HG03354 (cell line): ENCODE measurements at regions not wholly inside any gene's neighbourhood (a gene's known extent, or its start where the extent isn't known, plus 50 kb on each side); places are given as distances from the start of the nearest gene placed in this dataset.

Experiments
- ATAC-seq: cut with Tn5 transposase; IDR thresholded peaks from one replicate; pipeline ENCODE4 v1.9.1; 2021; ENCODE audit warnings: mild to moderate bottlenecking; ENCODE audit not compliant: unreplicated experiment, poor library complexity, severe bottlenecking

GRCh38 chr3:193865896-193866480 is 270.0 kb upstream of the HES1 start:
- no peak for ATAC-seq

GRCh38 chr3:193868590-193868989 is 267.4 kb upstream of the HES1 start:
- ATAC-seq = peak; percentile 26

GRCh38 chr3:193869221-193870201 is 266.4 kb upstream of the HES1 start:
- peak; percentile 26 for ATAC-seq

GRCh38 chr3:193870376-193871219 is 265.4 kb upstream of the HES1 start:
- no peak for ATAC-seq

GRCh38 chr3:193871220-193871485 is 264.8 kb upstream of the HES1 start:
- ATAC-seq = no peak

DNA sequence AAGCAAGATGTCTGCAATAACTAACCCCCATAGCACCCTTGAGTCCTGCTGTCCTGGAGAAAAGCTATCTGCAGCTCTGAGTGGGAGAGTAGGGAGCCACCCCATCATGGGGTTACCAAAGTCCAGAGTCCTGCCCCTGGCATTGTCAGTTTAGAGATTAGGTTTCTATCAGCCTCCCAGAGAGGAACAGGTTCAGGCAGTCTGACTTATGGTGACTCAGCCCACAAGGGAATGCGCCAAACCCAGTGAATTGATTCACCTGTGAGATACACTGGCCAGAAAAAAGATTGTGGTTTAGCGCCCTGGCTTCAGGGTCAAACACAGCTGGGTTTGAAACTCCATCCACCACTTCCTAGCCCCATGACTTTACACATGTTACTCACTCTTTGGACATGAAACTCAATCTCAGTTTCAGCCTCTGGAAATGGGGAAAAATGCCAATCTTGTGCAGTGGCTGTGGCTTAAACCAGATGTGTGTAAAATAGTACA is 263.6 kb upstream of the HES1 start:
- peak; percentile 59 for ATAC-seq

DNA sequence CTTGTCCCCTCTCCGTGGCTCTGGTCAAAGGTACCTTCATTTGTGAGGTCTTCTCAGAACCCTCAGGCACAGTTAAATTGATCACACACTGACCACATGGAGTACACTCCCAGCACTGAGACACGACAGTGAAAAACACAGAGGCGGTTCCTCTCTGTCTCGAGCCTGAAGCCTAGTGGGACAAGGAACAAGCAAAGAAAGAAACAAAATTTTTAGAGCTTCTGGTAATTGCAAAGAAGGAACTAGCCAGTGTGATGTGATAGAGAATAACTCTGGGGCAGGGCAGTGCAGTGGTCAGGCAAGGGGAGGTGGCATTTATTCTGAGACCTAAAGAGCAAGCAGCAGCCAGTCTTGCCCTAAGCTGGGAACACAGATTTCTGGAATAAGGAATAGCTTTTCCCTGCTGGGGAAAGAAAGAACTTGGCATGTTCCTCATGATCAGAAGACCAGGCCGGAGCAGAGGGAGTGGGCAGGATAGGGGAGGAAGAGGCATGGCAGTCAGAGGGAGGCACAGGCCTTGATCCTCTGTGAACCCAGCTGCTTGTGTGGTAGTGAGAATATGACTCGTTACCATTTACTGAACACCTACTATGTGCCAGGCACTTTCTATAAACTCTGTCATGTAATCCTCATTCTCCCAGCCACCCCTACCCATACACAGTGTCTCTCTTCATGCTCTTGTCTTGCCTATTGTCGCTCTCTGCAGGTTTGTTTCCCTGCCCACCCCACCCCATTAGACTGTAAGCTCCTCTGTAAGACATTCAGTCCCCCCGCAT is 262.3 kb upstream of the HES1 start:
- no peak for ATAC-seq

- no peak for ATAC-seq
Measured at GRCh38 chr3:193874512-193874911, 261.4 kb upstream of the HES1 start.

GRCh38 chr3:193874997-193875593 is 260.9 kb upstream of the HES1 start:
- no peak for ATAC-seq

DNA sequence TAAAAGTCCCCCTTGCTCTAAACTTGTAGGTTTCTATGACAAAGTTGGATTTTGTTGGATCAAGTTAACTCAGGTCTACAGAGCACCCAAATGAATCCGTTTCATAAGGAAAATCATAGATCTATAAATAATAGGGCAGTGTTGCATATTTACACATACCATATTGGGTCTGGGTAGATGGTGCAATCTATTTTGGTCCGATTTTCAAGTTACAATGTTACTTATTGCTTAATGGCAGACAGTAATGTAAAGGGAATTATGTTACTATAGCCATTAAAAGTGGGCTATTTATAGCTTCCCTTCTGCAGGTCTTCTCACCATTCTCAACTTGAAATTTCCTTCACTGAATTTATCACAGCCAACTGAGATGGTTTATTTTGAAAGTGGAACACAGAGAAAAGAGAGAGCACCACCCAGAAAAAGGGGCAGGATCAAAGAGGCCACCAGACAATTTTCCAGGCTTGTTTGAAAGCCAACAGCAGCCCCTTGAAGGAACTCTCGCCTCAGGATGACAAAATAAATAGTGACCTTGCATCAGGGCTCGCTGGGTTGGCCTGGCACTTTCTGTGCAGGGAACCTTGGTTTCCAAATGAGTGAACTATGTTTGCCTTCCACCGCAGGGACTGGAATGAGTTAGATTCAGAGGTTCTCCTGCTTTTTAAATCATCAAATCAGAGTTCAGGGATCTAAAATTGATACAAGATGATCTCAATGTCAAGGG is 260.2 kb upstream of the HES1 start:
- ATAC-seq = no peak

- ATAC-seq = no peak
Measured at GRCh38 chr3:193879099-193879863, 256.7 kb upstream of the HES1 start.

DNA sequence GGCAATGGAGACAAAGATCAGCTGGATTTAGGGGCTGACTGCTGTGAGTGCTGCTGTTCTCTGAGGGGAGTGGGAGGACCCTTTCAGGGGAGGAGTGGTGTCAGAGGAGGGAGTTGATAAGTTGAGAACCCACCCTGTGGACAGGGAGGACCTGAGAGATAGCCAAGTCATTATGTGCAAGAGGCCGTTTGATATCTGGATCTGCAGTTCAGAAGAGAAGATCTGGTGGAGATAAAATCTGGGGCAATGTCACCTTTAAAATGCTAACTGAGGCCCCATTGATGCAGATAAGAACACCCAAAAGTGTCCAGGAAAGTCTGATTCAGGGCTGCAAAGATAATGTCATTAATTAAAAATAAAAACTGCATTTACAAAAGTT is 256.1 kb upstream of the HES1 start:
- ATAC-seq = no peak

- no peak for ATAC-seq
Measured at GRCh38 chr3:193882091-193882490, 253.9 kb upstream of the HES1 start.

GRCh38 chr3:193883551-193883950 is 252.4 kb upstream of the HES1 start:
- ATAC-seq = no peak

DNA sequence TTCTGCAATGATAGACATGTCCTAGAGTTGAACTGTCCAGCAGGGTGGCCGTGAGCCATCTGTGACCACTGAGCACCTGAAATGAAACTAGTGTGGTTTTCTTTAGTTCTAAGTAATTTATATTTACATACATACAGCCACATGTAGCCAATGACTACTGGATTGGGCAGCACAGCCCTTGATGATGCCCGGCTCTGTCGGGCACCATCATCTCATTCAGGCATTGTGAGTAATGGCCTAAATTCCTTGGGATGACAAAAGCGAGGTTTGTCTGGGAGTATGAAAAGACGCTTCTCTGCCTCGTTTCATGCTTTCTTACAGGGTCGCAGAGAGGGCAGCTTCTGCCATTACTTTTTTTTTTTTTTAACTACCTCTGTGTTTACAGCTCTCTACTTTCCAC is 251.9 kb upstream of the HES1 start:
- no peak for ATAC-seq

DNA sequence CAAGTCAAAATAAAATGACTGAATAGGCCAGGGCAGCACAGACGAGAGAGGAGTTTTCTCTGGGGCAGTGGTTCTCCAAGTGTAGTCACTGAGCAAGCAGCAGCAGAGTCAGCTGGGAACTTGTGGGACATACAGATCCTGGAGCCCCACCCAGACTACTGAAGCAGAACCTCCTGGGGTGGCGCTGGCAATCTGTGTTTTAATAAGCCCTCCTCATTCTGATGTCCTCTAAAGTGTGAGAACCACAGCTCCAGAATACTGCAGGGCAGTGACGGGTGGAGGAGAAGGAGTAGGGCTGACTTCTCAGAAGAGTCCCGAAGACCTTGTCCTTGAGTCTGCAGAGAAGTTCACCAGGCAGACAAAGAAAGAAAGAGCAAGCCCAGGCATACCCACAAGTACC is 251.3 kb upstream of the HES1 start:
- ATAC-seq = no peak

GRCh38 chr3:193885832-193886231 is 250.1 kb upstream of the HES1 start:
- ATAC-seq = no peak
